GM19023 (cell line): ENCODE measurements at regions not wholly inside any gene's neighbourhood (a gene's known extent, or its start where the extent isn't known, plus 50 kb on each side); places are given as distances from the start of the nearest gene placed in this dataset.

Experiments used
- ATAC-seq: cut with Tn5 transposase; IDR thresholded peaks from one replicate; pipeline ENCODE4 v1.9.1; 2021; ENCODE audit warnings: mild to moderate bottlenecking, moderate library complexity; ENCODE audit not compliant: unreplicated experiment

DNA sequence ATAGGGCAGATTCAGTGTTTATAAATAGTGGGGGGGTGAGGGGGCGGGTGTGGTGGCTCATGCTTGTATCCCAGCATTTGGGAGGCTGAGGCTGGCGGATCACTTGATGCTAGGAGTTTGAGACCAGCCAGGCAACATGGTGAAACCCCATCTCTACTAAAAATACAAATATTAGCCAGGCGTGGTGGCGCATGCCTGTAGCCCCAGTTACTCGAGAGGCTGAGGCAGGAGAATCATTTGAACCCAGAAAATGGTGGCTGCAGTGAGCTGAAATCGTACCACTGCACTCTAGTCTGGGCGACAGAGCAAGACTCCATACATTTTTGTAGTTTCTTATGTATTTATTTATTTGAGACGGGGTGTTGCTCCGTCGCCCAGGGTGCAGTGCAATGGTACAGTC, 109.0 kb upstream of the ZNF217 start:
- ATAC-seq: no peak

DNA sequence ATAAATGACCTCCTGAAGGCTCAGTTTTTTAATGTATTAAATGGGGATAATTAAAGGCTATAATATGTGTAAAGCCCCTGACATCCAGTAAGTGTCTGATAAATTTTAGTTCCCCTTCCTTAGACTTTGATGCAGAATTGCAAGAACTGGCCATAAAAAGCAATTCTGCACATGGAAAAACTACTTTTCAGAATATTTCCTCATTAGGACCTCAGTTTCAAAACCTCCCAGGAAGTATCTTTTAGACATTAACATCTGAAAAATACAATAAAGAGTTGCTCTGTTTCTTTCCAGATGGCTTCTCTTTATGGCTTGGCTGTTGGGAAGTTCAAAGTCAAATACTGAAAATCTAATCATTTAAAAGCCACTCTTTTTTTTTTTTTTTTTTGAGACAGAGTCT, 106.3 kb upstream of the ZNF217 start:
- ATAC-seq: no peak

DNA sequence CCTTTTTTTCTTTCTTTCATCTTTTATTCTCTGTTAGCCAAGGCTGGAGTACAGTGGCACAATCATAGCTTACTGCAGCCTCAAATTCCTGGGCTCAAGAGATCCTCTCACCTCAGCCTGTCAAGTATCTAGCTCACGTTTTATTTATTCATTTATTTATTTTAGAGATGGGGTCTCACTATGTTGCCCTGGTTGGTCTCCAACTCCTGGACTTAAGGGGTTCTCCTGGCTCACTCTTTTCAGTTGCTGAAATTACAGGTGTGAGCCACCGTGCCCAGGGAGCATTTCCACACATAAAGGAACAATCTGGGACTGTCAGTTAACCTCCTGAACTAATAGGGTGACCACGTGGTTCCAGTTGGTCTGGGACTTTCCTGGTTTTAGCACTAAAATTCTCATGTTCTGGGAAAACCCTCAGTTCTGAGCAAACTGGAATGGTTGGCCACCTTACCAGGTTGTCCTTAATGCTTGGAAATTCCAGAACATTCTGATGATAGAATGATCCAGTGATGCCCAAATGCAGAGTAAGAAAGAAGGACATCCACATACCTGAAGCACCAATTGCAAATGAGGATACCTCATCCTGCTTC, 105.5 kb upstream of the ZNF217 start:
- no peak for ATAC-seq

DNA sequence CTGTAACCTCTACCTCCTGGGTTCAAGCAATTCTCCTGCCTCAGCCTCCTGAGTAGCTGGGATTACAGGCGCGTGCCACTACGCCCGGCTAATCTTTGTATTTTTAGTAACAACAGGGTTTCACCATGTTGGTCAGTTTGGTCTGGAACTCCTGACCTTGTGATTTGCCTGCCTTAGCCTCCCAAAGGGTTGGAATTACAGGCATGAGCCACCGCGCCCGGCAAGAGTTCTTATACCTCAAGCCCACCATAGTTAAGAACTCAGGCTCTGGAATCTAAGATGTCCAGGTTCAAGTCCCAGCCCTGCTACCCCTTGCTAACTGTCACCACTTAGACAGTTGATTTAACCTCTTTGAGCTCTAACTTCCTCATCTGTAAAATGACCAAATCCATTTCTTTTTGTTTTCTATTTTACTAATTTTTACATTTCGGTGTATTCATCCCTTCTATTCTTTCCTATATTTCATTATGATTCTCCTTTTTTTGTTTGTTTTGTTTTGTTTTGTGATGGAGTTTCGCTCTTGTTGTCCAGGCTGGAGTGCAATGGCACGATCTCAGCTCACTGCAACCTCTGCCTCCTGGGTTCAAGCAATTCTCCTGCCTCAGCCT, 104.8 kb upstream of the ZNF217 start:
- no peak for ATAC-seq

DNA sequence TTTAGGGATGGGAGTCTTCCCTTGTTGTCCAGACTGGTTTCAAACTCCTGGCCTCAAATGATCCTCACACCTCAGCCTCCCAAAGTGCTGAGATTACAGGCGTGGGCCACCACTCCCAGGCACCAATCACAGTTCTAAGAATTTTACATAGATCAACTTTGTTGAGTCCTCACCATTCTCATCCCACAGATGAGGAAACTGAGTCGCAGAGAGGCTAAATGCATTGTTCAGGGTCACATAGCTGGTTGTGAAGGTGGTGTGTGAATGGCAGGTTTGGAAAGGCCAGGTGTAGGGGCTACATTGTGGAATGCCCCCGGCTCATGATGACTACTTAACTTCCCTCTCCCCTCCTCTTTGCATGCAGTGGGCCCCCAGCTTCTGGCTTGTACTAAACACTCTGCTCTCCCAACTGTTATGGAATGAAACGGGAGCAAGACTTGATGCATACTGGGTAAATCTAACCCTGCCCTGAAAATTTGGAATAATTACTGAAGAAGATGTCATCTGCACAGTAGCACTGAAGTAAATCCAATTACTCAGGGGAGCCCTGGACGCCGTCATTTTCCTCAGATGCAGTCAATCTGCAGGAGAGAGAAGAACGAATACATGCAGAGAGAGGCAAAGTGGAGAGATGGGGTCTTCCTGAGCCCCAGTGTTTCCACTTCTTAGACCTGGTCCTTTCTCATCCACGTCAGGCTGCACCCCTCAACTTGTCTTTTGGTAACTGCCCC, 102.3 kb upstream of the ZNF217 start:
- no peak for ATAC-seq

DNA sequence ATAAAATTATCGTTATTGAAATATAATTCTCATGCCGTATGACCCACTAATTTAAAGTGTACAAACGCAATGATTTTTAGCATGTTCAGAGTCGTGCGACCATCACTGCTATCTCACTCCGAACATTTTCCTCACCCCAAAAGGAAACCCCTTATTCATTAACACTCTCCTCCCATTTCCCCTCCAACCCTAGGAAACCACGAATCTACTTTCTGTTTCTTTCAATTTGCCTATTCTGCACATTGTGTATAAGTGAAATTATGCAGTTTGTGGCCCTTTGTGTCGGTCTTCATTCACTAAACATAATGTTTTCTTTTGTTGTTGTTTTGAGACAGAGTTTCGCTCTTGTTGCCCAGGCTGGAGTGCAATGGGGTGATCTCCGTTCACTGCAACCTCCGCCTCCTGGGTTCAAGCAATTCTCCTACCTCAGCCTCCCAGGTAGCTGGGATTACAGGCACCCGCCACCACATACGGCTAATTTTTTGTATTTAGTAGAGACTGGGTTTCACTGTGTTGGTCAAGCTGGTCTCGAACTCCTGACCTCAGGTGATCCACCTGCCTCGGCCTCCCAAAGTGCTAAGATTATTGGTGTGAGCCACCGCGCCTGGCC, 99.7 kb upstream of the ZNF217 start:
- no peak for ATAC-seq

DNA sequence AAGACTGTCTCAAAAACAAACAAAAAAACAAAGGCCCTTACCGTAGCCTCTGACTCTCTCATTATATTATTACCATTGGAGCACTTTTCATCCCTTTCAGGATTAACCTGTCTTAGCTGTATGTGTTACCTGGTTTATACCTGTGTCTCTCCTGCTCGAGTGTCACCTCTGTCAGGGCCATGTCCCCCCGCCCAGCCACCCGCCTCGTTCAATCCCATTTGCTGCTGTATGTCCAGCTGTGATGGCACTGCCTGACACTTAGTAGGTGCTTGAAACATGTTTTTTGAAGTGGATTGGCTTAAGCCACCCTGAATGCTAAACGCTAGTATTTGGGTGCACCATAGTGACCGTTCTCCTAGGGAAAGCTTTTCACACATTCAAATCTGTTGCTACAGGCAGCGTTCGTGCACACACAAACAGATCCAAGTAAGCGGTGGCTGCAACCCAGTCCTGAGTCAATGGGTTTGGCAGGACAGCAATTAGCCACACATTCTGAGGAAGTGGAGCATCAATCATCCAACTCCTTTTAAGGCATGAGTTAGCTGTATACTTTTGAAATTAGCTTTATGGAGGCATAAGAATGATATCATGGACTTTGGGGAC, 98.9 kb upstream of the ZNF217 start:
- no peak for ATAC-seq

DNA sequence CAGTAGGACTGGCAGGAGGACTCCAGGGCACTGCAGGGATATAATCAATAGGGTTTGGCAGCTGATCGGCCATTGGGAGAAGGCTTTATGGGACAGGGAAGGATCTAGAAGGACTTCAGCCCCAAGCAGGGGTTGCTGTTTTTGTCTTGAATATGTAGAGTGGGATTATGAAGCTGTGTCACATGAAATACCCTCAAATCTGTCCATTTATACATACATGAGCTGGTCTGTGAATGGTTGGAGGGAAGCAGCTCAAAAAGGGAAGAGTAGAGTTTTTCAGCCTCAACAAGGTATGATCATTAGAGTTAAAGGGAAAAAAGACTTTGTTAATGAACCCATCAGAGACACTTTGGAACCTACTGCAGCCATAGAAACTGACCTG, 98.2 kb upstream of the ZNF217 start:
- no peak for ATAC-seq

DNA sequence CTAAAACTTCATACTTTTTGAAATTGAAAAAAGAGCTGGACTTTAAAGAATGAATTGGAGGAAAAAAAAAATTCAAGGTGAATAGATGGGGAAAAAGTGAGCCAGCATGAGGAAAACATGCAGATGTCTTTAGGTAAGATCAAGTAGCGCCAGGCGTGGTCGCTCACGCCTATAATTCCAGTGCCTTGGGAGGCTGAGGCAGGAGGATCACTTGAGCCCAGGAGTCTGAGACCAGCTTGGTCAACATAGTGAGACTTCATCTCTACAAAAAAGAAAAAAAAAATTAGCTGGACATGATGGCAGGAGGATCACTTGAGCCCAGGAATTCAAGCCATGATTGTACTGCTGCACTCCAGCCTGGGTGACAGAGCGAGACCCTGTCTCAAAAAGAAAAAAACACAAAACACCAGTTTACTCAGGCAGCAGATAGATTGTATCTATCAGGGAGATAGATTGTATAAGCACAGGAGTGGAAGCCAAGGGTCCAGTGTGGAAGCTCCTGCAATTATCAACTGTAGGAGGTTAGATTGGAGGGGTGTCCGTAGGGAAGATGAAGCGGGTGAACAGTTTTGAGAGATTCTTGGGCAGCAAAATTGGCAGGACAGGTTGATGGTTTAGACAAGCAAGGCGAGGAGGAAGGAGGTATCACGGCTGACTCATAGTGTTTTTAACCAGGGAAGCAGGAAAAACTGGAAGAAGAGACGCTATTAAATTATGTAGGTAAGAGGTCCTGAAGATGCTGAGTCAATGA, 97.6 kb upstream of the ZNF217 start:
- no peak for ATAC-seq

DNA sequence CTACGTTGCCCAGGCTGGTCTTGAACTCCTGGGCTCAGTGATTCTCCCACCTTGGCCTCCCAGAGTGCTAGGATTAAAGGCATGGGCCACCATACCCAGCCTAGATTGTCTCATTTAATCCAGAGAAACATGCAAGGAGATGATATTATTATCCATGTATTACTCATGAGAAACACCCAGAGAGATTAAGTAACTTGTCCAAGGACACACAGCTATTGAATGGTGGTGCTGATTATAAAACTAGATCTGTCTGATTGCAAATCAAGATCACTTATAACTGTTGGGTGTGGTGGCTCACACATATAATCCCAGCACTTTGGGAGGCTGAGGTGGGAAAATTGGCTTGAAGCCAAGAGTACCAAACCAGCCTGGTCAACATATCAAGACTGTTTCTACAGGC, 94.4 kb upstream of the ZNF217 start:
- no peak for ATAC-seq

DNA sequence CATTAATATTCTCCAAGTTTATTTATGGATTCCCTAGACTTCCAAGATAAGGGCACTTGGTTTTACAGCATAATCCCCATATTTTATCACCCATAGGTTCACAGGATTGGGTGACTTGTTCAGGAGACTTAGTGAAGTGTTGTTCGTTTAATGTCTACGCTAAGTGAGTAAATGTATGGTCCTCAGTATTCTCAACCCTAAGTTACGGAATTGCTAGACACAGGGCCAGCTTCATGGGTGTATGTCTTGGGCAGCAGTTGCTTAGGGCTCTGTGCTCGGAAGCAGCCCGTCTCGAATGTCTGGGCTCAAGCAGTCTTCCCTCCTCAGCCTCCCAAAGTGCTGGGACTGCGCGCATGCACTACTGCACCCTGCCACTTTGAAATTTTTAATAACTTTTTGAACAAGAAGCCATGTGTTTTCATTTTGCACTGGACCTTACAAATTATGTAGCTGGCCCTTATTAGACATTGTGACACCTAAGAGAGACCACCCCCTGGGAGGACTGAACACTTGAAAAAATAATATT, 91.5 kb upstream of the ZNF217 start:
- ATAC-seq: no peak

DNA sequence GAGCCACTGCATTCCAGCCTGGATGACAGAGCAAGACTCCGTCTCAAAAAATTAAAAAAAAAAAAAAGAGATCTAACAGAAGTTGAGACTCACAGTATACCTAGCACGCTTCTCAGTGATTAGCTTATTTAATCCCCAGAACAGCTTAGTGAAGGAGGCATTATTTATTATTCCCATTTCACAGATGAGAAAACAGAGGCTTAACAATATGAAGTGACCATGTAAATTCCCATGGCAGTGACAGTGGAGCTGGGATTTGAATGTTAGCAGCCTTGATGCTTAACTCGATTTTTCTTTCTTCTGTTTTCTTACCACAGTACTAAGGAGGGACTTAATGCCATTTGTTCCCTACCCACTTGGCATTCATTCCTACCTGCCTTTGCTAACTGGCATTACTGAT, 89.9 kb upstream of the ZNF217 start:
- no peak for ATAC-seq

DNA sequence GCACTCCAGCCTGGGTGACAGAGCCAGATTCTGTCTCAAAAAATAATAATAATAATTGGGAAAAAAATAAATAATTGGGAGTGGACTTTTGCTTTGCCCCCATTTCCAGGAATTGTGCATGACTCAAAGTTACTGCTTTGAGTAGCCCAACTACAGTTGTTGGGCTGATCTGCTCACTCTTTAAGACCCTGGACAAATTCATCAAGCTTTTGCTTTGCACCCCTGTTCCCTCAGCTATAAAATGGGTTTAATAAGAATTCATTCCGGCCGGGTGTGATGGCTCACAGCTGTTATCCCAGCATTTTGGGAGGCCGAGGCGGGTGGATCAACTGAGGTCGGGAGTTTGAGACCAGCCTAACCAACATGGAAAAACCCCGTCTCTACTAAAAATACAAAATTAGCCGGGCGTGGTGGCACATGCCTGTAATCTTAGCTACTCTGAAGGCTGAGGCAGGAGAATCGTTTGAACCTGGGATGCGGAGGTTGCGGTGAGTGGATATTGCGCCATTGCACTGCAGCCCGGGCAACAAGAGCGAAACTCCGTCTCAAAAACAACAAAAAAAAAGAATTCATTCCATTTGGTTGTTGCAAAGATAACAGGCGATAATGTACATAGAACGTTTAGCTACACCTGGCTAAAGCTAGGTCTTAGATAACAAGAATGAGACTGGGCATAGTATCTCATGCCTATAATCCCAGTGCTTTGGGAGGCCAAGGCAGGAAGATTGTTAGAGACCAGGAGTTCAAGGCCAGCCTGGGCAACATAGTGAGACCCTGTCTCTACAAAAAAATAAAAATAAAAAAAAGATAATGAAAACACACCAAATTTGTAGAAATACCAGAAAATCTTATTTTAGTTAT, 87.9 kb upstream of the ZNF217 start:
- no peak for ATAC-seq

DNA sequence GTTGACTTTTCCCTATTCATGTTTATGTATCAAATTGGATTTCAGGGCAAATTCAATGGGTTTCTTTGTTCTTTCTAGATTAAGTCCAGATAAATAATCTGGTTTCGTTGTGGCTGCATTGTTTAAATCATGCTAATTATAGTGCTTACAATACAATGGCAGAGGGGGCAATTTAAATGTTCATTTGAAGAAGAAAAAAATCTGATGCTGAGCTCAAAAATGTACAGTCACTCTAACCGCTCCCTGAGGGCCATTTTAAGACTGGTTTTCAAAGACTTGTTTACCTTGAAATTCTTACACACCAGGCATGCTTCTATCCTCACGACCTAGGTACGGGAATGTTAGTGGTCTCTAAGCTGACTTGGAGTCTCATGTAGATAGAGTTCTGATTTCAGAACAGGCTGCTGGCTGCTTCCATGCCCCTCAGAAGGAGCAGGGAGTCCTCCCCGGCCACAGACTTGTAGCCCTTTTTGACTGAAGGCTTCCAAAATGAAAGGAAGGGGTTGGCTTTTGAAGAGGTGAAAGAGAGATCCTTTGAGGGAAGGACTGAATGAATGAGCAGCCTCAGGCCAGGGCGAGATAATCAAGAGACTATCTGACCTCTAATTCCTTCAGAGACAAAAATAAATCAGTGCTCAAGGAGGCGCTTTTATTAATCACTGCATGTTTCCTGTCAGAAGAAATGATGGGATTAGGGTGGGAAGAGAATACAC, 86.1 kb upstream of the ZNF217 start:
- ATAC-seq: no peak

DNA sequence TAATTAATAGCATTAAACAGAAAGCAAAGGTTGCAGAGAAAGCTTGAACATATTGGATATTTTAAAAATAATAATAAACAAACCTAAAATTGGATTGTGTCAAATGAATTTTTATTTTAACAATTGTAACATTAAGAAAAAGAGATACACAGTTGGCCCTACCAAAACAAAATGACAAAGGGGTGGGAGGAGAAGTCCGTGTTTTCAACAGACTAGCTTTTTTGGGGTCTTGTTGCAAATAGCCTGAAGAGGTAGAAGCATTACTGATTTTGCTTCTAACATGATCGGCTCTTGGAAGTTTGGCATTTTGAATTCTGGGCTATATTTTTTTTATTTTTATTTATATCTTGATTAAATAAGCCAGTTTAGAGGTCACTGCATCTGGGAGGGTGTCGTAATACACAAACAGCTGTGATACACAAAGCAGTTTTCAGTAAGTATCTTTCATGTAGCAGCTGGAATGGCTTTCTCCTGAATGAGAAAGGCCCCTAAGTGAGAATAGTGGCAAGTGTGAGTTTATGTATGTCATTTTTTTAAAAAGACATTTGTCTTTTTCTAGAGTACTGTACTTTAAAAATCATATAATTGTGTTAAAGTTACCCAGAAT, 85.5 kb upstream of the ZNF217 start:
- ATAC-seq: no peak

DNA sequence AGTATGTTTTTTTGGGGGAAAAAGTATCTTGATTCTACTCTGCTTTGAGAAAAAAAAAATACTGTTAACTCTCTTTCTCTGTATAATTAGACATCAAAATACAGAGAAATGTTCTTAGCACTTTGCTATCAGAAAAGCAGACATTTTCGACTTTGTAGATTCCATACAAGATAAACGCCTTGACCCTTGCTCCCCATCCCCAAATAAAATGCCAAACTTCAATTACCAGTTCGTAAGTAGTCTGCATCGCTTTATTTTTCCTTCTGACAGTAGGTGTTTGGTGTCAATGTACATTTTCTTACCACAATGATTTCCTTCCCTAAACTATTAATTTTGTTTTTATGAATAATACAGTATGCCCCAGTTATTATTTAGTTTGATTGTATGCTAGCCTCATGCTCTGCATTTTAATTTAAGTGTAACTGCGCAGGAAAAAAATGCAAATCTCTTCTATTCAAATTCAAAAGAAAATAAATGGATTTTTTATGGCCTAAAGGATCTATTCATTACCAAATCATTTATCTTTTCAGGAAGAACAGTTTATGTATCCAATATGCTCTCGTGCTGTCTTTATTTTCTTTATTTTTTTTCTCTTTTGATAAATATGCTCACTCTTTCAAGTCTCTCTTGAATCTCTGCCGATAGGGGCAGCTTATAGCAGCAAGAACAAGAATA, 84.8 kb upstream of the ZNF217 start:
- ATAC-seq: no peak

DNA sequence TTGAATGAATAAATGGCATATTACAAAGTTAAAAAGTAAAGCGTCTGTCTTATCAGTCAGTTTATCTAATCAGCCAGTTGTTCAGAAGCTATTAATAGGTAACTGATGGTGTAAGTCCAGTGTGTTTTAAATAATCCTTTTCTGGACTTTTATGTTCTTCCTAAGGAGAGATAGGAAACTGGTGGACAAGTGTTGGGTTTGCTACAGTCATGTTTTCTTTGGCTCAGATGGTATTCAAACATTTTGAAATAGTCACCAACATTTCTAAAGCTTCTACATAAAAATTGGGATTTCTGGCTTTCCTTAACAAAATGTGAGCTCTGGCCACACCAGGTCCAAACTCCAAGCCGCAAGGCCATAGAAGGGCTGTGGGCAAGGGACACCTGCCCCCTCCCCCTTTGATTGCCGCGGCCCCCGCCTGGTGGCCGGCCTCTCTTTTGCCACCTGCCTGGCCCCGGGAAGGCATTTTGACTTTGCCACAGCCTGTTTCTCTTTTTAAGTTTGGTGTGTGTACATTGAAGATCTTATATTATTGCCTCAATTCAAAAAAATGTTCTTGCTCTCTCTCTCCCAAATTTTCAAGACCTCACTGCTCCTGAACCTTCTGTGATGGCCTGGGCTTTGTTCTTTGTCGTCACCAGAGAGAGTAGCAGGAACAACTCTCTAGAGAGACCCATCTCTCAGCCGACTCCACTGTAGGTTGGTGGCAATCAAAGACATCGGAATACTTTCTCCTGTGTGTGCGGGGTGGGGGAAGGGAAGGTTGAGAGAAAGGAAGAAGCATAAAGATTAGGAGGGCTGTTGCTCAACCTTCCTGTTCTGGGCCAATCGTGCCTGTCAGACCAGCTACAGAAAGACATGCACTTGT, 84.0 kb upstream of the ZNF217 start:
- ATAC-seq: no peak
